GM21529 (cell line): ENCODE measurements at regions not wholly inside any gene's neighbourhood (a gene's known extent, or its start where the extent isn't known, plus 50 kb on each side); places are given as distances from the start of the nearest gene placed in this dataset.
"Not testable (repeated sequence)": the region's sequence is repeated elsewhere in the genome, so short reads cannot be mapped to it uniquely, and the experiment has no call there.

Experiments
- ATAC-seq: cut with Tn5 transposase; IDR thresholded peaks from one replicate; pipeline ENCODE4 v1.9.1; 2021; ENCODE audit not compliant: unreplicated experiment

DNA sequence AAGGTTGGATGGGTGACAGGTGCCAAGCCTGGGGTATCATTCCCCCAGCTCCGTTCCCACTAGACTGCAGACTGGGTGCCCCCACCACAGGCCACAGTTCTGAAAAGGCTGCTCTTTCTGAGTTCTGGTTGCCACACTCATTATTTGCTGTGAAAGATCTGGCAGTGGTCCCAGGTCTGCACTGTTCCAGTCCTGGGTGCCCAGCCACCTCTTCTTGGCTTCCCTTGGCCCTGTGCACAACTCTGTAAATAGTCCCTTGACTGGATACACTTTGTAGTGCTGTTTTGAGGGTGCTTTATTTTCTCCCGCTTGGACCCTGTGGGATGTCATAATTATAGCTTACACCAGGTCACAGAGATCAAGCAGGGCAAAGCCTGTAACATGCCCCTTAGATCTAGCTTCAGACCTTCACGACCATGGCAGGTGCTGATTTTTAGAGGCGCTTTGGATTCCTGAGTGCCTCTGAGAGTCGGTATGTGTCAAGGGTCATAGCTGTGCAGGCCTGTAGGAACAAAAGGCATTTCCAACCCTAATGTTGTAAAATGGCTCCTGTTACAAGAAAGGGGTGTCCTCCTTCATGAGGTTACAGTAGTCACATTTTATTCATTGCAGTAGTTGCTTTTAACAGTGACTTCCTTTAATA lies 344.9 kb downstream of the ICE1 start:
- no peak for ATAC-seq

DNA sequence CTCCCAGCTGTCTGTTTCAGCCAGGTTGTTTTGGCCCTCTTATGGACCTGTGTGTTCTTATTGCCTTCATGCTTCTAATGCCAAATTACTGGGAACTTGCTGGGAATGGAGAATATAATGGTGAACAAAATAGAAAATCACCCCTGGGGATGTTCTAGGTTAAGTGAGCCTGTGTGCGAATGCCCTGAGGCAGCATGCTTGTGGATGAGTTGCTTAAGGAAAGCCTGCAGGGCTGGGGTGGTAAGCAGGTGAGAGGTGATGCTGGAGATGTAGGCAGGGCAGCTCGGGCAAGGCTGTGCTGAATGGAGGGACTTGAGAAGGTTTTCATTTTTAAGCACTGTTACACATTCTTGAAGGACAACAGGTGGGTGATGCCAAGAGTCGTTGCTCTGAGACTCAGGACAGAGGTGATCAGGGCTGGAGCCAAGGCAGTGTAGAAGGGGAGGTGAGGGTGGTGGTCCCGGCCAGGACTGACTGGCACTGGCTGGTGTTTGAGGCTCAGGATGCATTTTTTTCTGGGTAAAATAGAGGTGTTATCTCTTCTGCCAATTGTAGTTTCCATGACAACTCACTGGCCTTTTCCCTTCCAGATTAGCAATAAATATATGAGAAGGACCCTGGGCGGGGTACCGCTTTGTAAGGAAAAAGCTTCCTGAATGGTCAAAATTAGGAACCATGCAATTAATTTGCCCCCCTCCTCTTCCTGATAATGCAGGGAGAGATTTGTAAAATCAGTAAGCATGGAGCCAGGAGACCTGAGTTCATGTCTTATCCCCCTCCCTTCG lies 342.8 kb downstream of the ICE1 start:
- no peak for ATAC-seq

DNA sequence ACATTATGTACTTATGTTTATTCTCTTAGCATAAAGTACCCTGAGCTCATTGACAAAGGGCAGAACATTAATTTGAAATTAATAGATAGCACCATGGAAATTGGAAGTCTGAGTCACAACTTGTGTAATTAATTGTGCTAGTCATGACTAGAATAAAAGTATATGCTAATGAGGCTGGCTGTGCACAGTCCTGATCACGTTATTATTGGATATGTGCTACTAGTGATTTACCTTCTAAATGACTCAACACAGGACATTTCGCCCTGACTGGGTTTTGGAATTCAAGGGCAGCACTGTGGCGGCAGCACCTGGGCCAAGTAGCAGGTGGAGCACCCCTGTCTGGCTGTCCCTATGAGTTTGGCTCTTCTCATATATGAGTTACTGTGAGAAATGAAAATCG lies 341.8 kb downstream of the ICE1 start:
- ATAC-seq: no peak

DNA sequence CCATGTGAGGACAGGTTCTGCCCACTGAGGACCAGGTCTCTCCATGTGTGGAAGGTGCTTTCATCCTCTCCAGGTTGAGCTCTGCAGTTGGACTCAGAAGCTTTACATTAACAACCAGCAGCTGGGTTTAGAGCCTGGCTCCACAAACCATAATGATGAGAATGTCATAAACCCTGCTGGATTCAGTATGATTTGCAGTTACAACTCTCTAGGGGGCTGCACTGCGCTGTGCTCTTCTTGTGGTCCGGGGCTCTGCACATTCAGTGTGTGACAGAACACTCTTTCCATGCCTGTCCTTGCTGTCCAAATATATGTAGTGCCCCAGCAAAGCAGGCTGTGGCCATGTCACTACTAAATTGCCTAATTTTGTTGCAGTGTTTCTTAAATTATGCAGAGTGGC lies 334.3 kb downstream of the ICE1 start:
- ATAC-seq: no peak

DNA sequence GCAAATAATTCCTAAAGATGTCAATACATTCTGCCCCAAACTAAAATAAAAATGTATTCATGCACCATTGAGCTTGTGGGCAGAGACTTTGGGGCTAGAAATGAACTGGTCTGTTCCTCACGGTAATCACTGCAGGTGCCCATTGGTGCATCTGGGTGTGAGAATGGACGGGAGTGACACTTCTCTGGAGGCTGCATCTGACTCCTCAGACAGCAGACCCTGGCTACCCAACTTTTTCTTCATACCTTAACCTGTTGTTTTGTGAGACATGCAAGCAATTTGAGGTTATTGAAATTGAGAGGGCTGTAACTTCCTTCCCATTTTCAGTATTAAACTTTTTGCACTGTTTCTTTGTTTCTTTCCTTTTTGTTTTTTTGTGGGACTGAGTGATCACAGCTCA lies 333.4 kb downstream of the ICE1 start:
- peak; percentile 41 for ATAC-seq

DNA sequence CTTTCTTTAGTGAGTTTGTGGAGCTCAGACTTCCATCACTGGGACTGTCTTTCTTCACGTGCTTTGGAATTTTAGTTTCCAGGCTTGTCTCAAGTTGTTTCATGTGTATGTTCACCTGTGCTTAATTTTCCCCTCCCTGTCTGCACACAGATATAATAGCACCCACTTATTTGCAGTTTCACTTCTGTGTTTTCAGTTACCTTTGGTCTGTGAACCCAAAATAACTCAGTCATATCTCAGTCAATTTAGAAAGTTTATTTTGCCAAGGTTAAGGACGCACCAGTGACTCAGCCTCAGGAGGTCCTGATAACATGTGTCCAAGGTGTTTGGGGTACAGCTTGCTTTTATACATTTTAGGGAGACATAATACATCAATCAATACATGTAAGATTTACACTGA lies 330.4 kb downstream of the ICE1 start:
- ATAC-seq: peak; percentile 65

DNA sequence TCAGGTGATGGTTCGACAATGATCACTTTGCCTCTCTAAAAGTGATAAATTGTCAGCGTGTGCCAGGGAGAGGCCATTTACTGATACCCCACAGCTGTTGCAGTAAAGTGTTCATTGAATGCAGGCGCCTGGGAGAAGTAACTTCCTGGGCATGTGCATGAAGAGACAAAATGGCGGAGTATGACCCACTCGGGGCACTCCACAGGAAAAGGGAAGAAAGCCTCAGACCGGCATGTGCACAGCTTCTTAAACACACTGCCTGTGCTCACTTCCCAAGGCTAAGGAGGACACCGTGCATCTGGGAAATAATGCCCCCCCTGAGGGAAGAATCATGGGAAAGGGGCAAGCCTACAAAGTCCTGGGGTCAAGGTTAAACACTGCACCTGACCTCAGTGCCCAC lies 329.5 kb downstream of the ICE1 start:
- peak; percentile 8 for ATAC-seq

DNA sequence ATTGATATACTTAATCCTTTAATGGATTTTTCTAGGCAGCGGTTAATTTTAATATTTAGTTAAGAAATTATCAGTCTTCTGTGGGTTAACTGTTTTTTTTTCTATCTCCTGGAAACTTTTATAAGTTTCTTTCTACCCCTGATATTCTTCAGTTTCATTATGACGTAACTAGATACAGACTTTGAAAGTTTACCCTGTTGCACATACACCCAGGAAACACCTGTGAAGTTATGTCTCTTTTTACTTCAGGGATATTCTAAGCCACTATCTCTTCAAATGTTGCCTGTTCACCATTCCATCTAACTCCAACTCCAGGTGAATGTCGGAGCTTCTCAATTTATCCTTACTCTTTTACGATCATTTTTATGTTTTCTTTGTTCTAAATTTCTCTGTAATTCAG lies 329.0 kb downstream of the ICE1 start:
- ATAC-seq: peak; percentile 55

DNA sequence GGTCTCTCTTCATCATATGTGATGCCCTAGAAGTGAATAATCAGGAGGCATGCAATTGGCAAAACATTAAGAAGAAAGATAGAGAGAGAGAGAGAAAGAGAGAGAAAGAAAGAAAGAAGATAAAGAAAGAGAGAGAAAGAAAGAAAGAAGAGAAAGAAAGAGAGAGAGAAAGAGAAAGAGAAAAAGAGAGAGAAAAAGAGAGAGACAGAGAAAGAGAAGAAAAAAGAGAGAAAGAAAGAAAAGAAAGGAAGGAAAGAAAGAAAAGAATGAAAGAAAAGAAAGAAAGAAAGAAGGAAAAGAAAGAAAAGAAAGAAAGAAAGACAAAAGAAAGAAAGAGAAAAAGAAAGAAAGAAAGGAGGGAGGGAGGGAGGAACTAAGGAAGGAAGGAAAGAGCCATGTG lies 318.9 kb downstream of the ICE1 start:
- no peak for ATAC-seq

DNA sequence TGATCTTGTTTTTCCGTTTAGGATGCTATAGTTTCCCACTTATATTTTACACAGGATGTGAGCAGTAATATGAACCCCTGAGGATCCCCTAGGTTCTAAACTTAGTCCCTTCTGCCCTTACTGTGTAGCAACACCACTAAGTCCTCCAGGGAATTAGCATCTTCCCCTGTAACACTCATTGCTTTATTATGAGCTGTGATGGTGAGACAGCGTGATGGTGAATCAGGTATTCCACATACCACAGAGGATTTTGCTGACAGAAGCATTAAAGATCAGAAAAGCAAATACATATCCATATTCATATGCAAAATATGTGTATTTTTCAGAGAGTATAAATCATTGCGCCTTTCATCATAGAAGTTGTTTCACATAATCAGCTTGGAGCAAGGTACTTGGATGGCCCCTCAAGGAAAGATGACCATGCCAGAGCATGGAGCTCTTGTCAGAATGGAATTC lies 317.0 kb downstream of the ICE1 start:
- peak; percentile 16 for ATAC-seq

DNA sequence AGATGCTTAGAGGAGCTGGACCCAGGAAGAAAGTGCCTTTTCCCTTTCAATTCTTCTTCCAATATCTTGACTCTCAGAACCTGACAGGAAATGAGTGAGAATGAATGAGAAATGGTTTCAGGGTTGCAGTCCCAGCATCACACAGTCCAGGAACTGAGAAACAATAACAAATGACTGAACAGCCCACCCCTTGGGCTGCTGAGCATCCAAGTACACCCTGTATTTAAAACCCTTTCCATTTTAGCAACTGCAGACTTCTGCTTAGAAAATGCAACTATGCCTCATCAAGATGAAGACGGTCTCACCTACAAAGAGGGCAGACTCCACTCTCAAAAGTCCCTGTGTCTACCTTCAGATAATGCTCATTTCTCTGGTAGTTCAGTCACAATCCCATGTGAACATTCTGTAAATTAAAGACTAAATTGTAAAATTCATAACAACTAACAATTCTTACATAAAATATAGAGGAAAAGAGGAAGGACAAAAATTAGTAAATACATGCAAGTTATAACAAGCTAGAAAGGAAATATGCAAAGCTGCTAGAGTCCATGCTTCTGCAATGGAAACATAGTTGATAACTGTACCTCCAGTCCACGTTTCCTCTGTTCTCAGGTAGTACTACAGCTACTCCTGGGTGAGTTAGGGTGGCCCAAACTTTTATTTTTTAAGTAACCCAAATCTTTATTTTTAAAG lies 316.5 kb downstream of the ICE1 start:
- peak; percentile 81 for ATAC-seq

DNA sequence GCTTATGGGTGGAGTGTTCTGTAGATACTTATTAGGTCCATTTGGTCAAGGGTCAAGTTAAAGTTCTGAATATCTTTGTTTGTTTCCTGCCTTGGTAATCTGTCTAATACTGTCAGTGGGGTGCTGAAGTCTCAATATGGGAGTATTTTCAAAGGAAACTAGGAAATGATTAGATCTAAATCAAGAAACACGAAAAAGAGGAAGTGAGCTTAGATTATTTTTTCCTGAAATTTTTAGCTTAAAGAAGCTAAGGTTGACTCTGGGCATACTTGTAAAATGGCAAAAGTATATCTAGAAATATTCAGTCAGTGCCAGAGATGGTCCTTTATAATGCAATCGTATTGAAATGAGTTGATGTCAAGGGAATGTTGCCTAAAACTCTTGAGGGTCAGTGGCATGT lies 313.5 kb downstream of the ICE1 start:
- ATAC-seq: no peak

DNA sequence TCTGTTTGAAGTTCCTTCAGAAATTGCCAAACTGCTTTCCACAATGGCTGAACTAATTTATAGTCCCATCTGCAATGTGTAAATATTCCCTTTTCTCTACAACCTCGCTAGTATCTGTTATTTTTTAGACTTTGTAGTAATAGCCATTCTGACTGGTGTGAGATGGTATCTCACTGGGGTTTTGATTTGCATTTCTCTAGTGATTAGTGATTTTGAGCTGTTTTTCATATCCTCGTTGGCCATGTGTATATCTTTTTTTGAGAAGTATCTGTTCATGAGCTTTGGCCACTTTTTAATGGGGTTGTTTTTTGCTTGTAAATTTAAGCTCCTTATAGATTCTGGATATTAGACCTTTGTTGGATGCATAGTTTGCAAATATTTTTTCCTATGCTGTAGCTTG lies 310.6 kb downstream of the ICE1 start:
- ATAC-seq: not testable (repeated sequence)

DNA sequence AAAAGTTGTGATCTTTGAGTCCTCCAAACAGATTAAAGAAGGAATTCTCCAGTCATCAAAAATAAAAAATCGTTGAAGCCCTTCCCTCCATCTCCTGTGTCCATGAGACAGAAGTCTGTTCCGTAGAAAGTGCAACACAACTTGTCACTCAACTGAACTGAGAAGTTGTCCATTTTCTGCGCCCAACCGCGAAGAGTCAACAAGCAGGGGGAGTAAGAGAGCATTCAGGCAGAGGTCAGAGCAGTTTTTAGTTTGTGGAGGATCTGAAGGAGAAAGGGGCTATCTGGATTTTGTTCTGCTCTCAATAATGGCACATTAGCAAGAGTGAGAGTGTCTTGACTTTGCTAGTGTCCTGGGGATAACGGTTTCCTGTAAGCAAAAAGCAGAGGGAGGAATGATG lies 303.9 kb downstream of the ICE1 start:
- ATAC-seq: no peak

DNA sequence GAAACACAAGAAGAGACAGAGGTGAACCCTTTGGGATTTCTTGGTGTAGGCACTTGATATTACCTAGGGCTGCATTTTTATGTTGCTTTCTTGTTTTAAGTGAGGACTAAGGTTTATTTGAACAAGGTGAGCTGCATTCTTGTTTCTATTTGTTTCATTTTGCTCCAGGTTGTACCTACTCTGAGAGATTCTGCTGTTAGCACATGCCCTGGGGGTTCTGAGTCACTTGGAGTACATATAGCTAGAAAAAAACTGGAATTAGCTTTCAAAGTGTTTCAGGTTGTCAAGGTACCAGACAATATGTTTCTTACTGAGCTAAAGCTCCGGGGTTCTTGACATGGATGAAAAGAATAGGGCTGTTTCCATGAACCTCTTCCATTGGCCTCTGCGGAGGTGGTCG lies 299.4 kb downstream of the ICE1 start:
- ATAC-seq: no peak

DNA sequence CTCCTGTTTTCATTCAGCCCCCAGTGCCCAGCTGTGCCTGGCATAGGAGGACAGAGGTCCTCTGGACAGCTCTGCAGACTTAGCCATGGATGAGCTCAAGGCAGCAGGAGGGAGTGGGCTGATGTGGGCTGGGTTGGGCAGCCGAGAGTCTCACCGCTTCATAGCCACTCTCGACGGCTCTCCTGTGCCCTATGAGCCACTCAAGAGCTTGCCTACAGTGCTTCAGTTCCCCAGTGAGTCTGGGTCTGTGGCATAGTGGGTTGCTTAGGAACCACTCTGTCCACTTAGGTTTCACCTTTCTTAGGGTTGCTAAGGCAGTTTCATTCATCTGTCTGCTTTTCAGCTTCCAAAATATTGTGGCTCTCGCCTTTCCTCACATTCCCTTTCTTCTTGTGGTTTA lies 296.8 kb downstream of the ICE1 start:
- ATAC-seq: no peak

DNA sequence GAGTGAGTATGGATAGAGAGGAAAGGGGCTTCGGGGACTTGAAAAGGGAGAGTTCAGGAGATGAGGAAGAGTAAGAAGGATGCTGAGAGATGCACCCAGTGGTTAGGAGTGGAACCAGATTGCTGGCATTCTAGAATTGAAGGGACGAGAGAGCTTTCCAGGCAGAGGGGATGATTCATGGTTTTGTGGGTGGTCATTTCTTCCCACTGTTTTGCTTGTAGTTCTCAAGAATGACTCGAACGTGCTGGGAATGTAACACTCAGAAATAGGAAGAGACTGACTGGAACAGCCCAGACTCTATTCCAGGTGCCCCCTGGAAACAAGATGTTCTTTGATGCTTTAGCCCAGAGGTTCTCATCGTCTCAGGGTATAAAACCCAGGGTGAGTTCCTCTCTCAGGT lies 294.2 kb downstream of the ICE1 start:
- no peak for ATAC-seq

DNA sequence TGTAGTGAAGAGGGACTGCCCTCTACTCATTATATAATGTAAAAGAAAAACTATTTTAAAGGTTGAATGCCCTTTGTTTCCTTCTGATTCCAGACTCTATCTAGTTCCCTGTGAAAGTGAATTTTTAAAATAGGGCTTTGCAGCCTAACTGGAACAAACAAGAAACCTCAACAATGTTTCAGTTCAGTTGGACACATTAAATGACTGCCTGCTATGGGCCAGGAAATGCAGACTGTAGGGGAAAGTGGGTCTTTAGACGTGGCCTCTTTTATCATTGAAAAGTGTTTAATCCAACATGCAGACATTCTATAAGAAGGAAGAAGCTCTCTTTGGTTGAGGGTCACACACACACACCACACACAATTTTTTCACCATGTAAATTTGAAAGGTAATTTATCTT lies 289.1 kb downstream of the ICE1 start:
- ATAC-seq: no peak

DNA sequence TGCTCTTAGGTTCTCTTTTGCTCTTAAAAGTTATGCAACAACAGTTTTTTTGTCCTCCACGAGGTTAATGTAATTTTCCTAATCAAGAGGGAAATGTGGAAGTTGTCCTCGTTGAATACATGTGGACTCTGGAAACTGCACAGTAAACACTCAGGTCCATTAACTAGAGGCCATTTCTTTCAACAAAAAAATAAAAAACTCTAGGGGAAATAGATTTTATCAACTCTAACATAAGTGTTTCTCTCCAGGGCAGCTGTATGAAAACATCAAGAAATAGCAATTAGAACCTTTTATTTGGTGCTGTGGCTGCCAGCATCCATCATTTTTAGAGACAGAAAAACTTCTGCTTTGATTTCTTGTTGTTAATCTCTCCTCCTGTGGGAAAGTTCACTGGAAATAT lies 288.6 kb downstream of the ICE1 start:
- ATAC-seq: no peak

DNA sequence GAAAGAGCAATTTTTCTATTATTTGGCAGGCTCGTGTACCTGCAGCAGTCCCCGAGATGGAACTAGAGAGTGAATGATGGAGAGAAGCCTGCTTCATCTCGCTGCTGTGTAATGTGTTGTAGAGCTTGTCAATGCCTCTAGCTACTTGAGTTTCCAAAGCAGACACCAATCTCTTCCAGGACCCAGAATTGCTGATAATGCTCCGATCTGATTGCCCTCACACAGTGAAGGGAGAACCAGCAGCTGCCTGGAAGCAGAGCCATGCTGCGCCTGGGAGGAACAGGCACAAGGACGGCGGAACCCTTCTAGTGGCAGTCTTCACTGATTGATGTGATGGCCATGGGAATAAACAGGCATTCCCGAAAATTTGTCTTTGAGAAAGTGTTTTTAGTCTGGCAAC lies 288.0 kb downstream of the ICE1 start:
- no peak for ATAC-seq

DNA sequence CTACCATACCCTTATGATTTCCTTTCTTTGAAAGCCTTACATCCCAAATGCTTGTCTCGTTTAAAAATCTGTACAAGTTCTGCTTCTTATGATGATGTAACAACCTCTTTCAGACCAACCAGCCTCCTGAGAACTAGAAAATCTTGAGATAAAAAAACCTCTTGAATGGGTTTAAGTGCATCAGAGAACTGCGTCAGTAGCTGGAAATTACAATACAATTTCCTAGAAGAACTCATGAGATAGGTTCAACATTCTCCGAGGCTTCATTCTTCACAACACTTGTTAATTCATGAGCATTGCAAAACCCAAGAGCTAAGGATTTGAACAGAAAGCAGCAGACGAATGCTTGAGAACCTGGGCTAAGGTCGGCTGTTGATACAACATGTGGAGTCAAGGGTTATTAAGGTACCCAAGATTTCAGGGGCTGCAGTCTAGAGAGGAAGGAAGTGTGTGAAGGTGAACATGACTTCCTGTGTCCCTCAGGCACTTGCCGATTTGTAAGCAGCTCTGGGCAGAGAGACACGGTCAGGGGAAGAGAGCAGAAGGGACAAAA lies 286.0 kb downstream of the ICE1 start:
- no peak for ATAC-seq

DNA sequence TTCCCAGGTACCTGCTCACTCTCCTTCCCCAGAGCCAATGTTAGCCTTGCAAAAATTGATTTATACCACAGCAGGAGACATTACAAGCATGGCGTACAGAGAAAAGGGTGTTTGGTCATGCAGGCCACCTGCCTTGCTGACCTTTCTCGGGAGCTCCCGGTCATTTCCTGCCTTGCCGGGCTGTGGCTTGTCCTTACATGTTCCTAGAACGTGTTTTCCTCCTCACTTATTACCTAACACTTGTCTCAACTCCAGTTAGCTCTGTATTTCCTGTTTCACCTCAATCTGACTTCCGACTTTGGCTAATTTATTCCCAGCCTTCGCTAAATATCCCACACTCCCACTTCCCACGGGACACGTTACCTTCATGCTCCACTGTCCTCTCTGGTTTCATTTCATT lies 282.5 kb downstream of the ICE1 start:
- ATAC-seq: no peak
